ENCODE measurements at regions not wholly inside any gene's neighbourhood (a gene's known extent, or its start where the extent isn't known, plus 50 kb on each side); places are given as distances from the start of the nearest gene placed in this dataset.

- TF ChIP-seq CTCF (IDR thresholded peaks at IDR 0.05; ENCODE audit: poor library complexity) (no peak), EZH2phosphoT487 (IDR thresholded peaks at IDR 0.05; ENCODE audit: low read depth, severe bottlenecking, unreplicated experiment) (no peak)
These were observed 607.5 kb downstream of the TOX3 start for GRCh38 chr16:51939378-51939871.
